NCI-H1436 (cell line): ENCODE measurements at regions not wholly inside any gene's neighbourhood (a gene's known extent, or its start where the extent isn't known, plus 50 kb on each side); places are given as distances from the start of the nearest gene placed in this dataset.
"Not testable (repeated sequence)": the region's sequence is repeated elsewhere in the genome, so short reads cannot be mapped to it uniquely, and the experiment has no call there.

ENCODE experiments used
- DNase-seq: peaks from one replicate; lab custom pipeline; 2025; lab: John Stamatoyannopoulos, UW

GRCh38 chr10:35993591-35994515, 351.8 kb upstream of the FZD8 start:
- no peak for DNase-seq

GRCh38 chr10:35992107-35992506, 350.0 kb upstream of the FZD8 start:
- DNase-seq, result no peak

- no peak for DNase-seq
Measured at GRCh38 chr10:35986756-35987502, 344.8 kb upstream of the FZD8 start.

- DNase-seq, result no peak
Measured at GRCh38 chr10:35979116-35979515, 337.0 kb upstream of the FZD8 start.

GRCh38 chr10:35973912-35974591, 332.0 kb upstream of the FZD8 start:
- DNase-seq, result peak; percentile 5

GRCh38 chr10:35972275-35972674, 330.2 kb upstream of the FZD8 start:
- DNase-seq, result no peak

GRCh38 chr10:35971397-35971796, 329.3 kb upstream of the FZD8 start:
- no peak for DNase-seq

- no peak for DNase-seq
Measured at GRCh38 chr10:35963685-35964084, 321.6 kb upstream of the FZD8 start.

- no peak for DNase-seq
Measured at GRCh38 chr10:35961501-35961900, 319.4 kb upstream of the FZD8 start.

GRCh38 chr10:35959252-35959651, 317.2 kb upstream of the FZD8 start:
- DNase-seq, result no peak

- not testable (repeated sequence) for DNase-seq
Measured at GRCh38 chr10:35958609-35959008, 316.5 kb upstream of the FZD8 start.

- no peak for DNase-seq
Measured at GRCh38 chr10:35950701-35951100, 308.6 kb upstream of the FZD8 start.

- no peak for DNase-seq
Measured at GRCh38 chr10:35950226-35950625, 308.1 kb upstream of the FZD8 start.

- no peak for DNase-seq
Measured at GRCh38 chr10:35949811-35950211, 307.7 kb upstream of the FZD8 start.

- no peak for DNase-seq
Measured at GRCh38 chr10:35946556-35946955, 304.5 kb upstream of the FZD8 start.

- no peak for DNase-seq
Measured at GRCh38 chr10:35942057-35942456, 300.0 kb upstream of the FZD8 start.

GRCh38 chr10:35940141-35941041, 298.3 kb upstream of the FZD8 start:
- DNase-seq, result no peak

GRCh38 chr10:35938160-35938559, 296.1 kb upstream of the FZD8 start:
- no peak for DNase-seq

GRCh38 chr10:35937546-35937945, 295.4 kb upstream of the FZD8 start:
- DNase-seq, result no peak

- no peak for DNase-seq
Measured at GRCh38 chr10:35934642-35934995, 292.5 kb upstream of the FZD8 start.

GRCh38 chr10:35933940-35934641, 292.0 kb upstream of the FZD8 start:
- DNase-seq, result no peak
